Colon (tissue), 2 donors: ENCODE measurements at regions not wholly inside any gene's neighbourhood (a gene's known extent, or its start where the extent isn't known, plus 50 kb on each side); places are given as distances from the start of the nearest gene placed in this dataset.
"Not testable (repeated sequence)": the region's sequence is repeated elsewhere in the genome, so short reads cannot be mapped to it uniquely, and the experiment has no call there.

Experiments
- FAIRE-seq: peaks from 2 replicates; lab custom pipeline; 2012; peaks lifted over from hg19 to GRCh38; lab: Jason Lieb, UNC
- donor health status: control.
- donor health status: control.

GRCh38 chr5:99437986-99438385 is 509.2 kb upstream of the CHD1 start:
- FAIRE-seq = no peak

GRCh38 chr5:99423396-99423795 is 494.6 kb upstream of the CHD1 start:
- not testable (repeated sequence) for FAIRE-seq

GRCh38 chr5:99418640-99419039 is 489.8 kb upstream of the CHD1 start:
- not testable (repeated sequence) for FAIRE-seq

- FAIRE-seq = not testable (repeated sequence)
Measured at GRCh38 chr5:99410386-99410785, 481.6 kb upstream of the CHD1 start.

GRCh38 chr5:99404764-99405302 is 476.0 kb upstream of the CHD1 start:
- FAIRE-seq = not testable (repeated sequence)

- not testable (repeated sequence) for FAIRE-seq
Measured at GRCh38 chr5:99400571-99400970, 471.8 kb upstream of the CHD1 start.

GRCh38 chr5:99398976-99399375 is 470.2 kb upstream of the CHD1 start:
- no peak for FAIRE-seq

GRCh38 chr5:99386406-99387077 is 457.7 kb upstream of the CHD1 start:
- FAIRE-seq = no peak

GRCh38 chr5:99379187-99379586 is 450.4 kb upstream of the CHD1 start:
- no peak for FAIRE-seq

GRCh38 chr5:99378443-99378842 is 449.6 kb upstream of the CHD1 start:
- FAIRE-seq = no peak

- no peak for FAIRE-seq
Measured at GRCh38 chr5:99369797-99370593, 441.2 kb upstream of the CHD1 start.

GRCh38 chr5:99368726-99369125 is 439.9 kb upstream of the CHD1 start:
- no peak for FAIRE-seq

GRCh38 chr5:99355881-99356280 is 427.1 kb upstream of the CHD1 start:
- FAIRE-seq = no peak

GRCh38 chr5:99349787-99350186 is 421.0 kb upstream of the CHD1 start:
- no peak for FAIRE-seq

- no peak for FAIRE-seq
Measured at GRCh38 chr5:99348597-99348996, 419.8 kb upstream of the CHD1 start.

GRCh38 chr5:99339758-99340157 is 411.0 kb upstream of the CHD1 start:
- FAIRE-seq = not testable (repeated sequence)

- no peak for FAIRE-seq
Measured at GRCh38 chr5:99334936-99335335, 406.1 kb upstream of the CHD1 start.

GRCh38 chr5:99331061-99331460 is 402.3 kb upstream of the CHD1 start:
- no peak for FAIRE-seq

- FAIRE-seq = no peak
Measured at GRCh38 chr5:99320436-99320835, 391.6 kb upstream of the CHD1 start.

- no peak for FAIRE-seq
Measured at GRCh38 chr5:99317136-99317535, 388.3 kb upstream of the CHD1 start.

GRCh38 chr5:99316484-99316883 is 387.7 kb upstream of the CHD1 start:
- FAIRE-seq = no peak

GRCh38 chr5:99315413-99316183 is 386.8 kb upstream of the CHD1 start:
- no peak for FAIRE-seq

- no peak for FAIRE-seq
Measured at GRCh38 chr5:99314721-99315120, 385.9 kb upstream of the CHD1 start.
